ENCODE measurements at regions not wholly inside any gene's neighbourhood (a gene's known extent, or its start where the extent isn't known, plus 50 kb on each side); places are given as distances from the start of the nearest gene placed in this dataset.
"Not testable (repeated sequence)": the region's sequence is repeated elsewhere in the genome, so short reads cannot be mapped to it uniquely, and the experiment has no call there.

GRCh38 chr1:37363535-37363934 lies 110.8 kb upstream of the ZC3H12A start:
- Mint-ChIP-seq H3K9me3 (no peaks in the 10 kb centered on the region), H3K4me1 (no peaks in the 10 kb centered on the region), H3K27me3 (ENCODE audit: low read depth) (peaks cover 55% of the 10 kb centered on the region), H3K27ac (no peak overlapping the region), H3K4me3 (no peak overlapping the region), H3K36me3 (no peaks in the 10 kb centered on the region)
- TF ChIP-seq, protein P1, sequence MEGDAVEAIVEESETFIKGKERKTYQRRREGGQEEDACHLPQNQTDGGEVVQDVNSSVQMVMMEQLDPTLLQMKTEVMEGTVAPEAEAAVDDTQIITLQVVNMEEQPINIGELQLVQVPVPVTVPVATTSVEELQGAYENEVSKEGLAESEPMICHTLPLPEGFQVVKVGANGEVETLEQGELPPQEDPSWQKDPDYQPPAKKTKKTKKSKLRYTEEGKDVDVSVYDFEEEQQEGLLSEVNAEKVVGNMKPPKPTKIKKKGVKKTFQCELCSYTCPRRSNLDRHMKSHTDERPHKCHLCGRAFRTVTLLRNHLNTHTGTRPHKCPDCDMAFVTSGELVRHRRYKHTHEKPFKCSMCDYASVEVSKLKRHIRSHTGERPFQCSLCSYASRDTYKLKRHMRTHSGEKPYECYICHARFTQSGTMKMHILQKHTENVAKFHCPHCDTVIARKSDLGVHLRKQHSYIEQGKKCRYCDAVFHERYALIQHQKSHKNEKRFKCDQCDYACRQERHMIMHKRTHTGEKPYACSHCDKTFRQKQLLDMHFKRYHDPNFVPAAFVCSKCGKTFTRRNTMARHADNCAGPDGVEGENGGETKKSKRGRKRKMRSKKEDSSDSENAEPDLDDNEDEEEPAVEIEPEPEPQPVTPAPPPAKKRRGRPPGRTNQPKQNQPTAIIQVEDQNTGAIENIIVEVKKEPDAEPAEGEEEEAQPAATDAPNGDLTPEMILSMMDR (IDR thresholded peaks at IDR 0.05; ENCODE audit: unreplicated experiment): no peak
- DNase-seq (ENCODE audit: low spot score in 2 of 2, unreplicated experiment in 2 of 2): no peak

GRCh38 chr1:37368665-37369315 lies 105.6 kb upstream of the ZC3H12A start:
- H3K4me1 Mint-ChIP-seq; H3K9me3 Mint-ChIP-seq; DNase-seq (ENCODE audit: low spot score in 2 of 2, unreplicated experiment in 2 of 2); H3K36me3 Mint-ChIP-seq; H3K4me3 Mint-ChIP-seq; H3K27ac Mint-ChIP-seq: not testable (repeated sequence)
- peaks cover 43% of the 10 kb centered on the region for H3K27me3 Mint-ChIP-seq (ENCODE audit: low read depth)

GRCh38 chr1:37372302-37372701 lies 102.1 kb upstream of the ZC3H12A start:
- Mint-ChIP-seq H3K4me1 (no peaks in the 10 kb centered on the region), H3K36me3 (no peaks in the 10 kb centered on the region), H3K27me3 (ENCODE audit: low read depth) (peaks cover 38% of the 10 kb centered on the region), H3K27ac (no peak overlapping the region), H3K4me3 (no peak overlapping the region), H3K9me3 (no peaks in the 10 kb centered on the region)
- DNase-seq (ENCODE audit: low spot score in 2 of 2, unreplicated experiment in 2 of 2): no peak
- TF ChIP-seq, protein P1 (IDR thresholded peaks at IDR 0.05; ENCODE audit: unreplicated experiment): no peak

DNA sequence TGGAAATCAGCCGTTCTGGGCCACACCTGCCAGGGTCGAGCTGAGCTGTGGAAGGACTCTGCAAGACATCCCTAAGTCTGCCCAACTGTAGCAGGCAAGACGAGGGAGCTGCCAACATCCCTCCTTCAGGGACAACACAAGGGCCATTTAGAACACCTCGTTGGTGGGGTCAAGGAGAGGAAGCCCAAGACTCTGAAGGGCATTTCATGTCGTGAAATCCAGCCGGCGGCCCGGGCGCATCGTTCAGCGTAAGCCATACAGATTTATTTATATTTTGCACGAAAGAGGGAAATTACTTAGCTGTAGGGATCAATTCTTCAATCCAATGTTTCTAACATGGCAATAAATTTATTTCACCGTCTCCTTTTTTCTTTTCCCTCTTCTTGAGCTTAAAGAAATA lies 101.7 kb upstream of the ZC3H12A start:
- no peaks in the 10 kb centered on the region for H3K9me3 Mint-ChIP-seq
- H3K4me3 Mint-ChIP-seq: no peak overlapping the region
- no peaks in the 10 kb centered on the region for H3K4me1 Mint-ChIP-seq
- H3K27me3 Mint-ChIP-seq (ENCODE audit: low read depth): peaks cover 41% of the 10 kb centered on the region
- no peak for DNase-seq (ENCODE audit: low spot score in 2 of 2, unreplicated experiment in 2 of 2)
- H3K36me3 Mint-ChIP-seq: no peaks in the 10 kb centered on the region
- TF ChIP-seq, protein P1 (IDR thresholded peaks at IDR 0.05; ENCODE audit: unreplicated experiment): no peak
- no peak overlapping the region for H3K27ac Mint-ChIP-seq

- TF ChIP-seq, protein P1 (IDR thresholded peaks at IDR 0.05; ENCODE audit: unreplicated experiment): no peak
- no peak overlapping the region for H3K27ac Mint-ChIP-seq
- no peaks in the 10 kb centered on the region for H3K36me3 Mint-ChIP-seq
- no peak overlapping the region for H3K4me3 Mint-ChIP-seq
- H3K4me1 Mint-ChIP-seq: no peaks in the 10 kb centered on the region
- H3K9me3 Mint-ChIP-seq: no peaks in the 10 kb centered on the region
- H3K27me3 Mint-ChIP-seq (ENCODE audit: low read depth): peaks cover 48% of the 10 kb centered on the region
- no peak for DNase-seq (ENCODE audit: low spot score in 2 of 2, unreplicated experiment in 2 of 2)
These were observed 101.0 kb upstream of the ZC3H12A start for GRCh38 chr1:37373413-37373812.

DNA sequence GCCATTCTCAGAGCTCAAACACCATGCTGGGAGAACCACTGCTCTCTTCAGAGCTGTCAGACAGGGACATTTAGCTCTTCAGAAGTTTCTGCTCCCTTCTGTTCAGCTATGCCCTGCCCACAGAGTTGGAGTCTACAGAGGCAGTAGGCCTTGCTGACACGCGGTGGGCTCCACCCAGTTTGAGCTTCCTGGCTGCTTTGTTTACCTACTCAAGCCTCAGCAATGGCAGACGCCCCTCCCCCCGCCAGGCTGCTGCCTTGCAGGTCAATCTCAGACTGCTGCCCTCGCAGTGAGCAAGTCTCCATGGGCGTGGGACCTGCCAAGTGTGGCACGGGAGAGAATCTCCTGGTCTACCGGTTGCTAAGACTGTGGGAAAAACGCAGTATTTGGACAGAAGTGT lies 93.8 kb upstream of the ZC3H12A start:
- H3K4me1 Mint-ChIP-seq; H3K4me3 Mint-ChIP-seq; H3K27ac Mint-ChIP-seq; H3K36me3 Mint-ChIP-seq; H3K9me3 Mint-ChIP-seq; DNase-seq (ENCODE audit: low spot score in 2 of 2, unreplicated experiment in 2 of 2): not testable (repeated sequence)
- peaks cover 57% of the 10 kb centered on the region for H3K27me3 Mint-ChIP-seq (ENCODE audit: low read depth)

GRCh38 chr1:37387854-37388253 lies 86.5 kb upstream of the ZC3H12A start:
- no peaks in the 10 kb centered on the region for H3K4me1 Mint-ChIP-seq
- no peaks in the 10 kb centered on the region for H3K36me3 Mint-ChIP-seq
- DNase-seq (ENCODE audit: low spot score in 2 of 2, unreplicated experiment in 2 of 2): no peak
- TF ChIP-seq, protein P1 (IDR thresholded peaks at IDR 0.05; ENCODE audit: unreplicated experiment): no peak
- no peaks in the 10 kb centered on the region for H3K9me3 Mint-ChIP-seq
- no peak overlapping the region for H3K27ac Mint-ChIP-seq
- H3K27me3 Mint-ChIP-seq (ENCODE audit: low read depth): peaks cover 46% of the 10 kb centered on the region
- H3K4me3 Mint-ChIP-seq: no peak overlapping the region
